Sigmoid colon (tissue), 6 donors: ENCODE measurements at regions not wholly inside any gene's neighbourhood (a gene's known extent, or its start where the extent isn't known, plus 50 kb on each side); places are given as distances from the start of the nearest gene placed in this dataset.

Experiments
- DNase-seq: peaks from one replicate; pipeline ENCODE4 v3.0.0-alpha.2; 2019
- H3K27ac ChIP-seq, 4 donors: fragments of 200-600 bp; sonication (generic); one replicate each; pipeline ENCODE4 v1.5.1; 2016 to 2019; ENCODE audit warnings: mild to moderate bottlenecking in 1 of 4
- H3K27me3 ChIP-seq, 3 donors: fragments of 200-600 bp; sonication (generic); one replicate each; pipeline ENCODE4 v1.5.1; 2019; ENCODE audit warnings: mild to moderate bottlenecking in 1 of 3
- H3K36me3 ChIP-seq, 4 donors: fragments of 200-600 bp; sonication (generic); one replicate each; pipeline ENCODE4 v1.5.1; 2016 to 2019
- H3K4me1 ChIP-seq, 4 donors: fragments of 200-600 bp; sonication (generic); one replicate each; pipeline ENCODE4 v1.5.1; 2017 to 2019
- H3K4me3 ChIP-seq, 4 donors: fragments of 200-600 bp; sonication (generic); one replicate each; pipeline ENCODE4 v1.5.1; 2017 to 2019; ENCODE audit warnings: mild to moderate bottlenecking in 2 of 4, moderate library complexity in 1 of 4
- H3K9me3 ChIP-seq, 4 donors: fragments of 200-600 bp in 3 of 4; sonication (generic) in 3 of 4; one replicate each; pipeline versions ENCODE4 v1.5.1 to v1.6.1; 2013 to 2019
- CTCF ChIP-seq, 4 experiments: fragments of 450-650 bp in 3 of 4; fragments of 200-600 bp in 1 of 4; IDR thresholded peaks; one replicate each; pipeline ENCODE4 v1.5.1; 2016 to 2019; ENCODE audit warnings: antibody characterized with exemption in 4 of 4, mild to moderate bottlenecking in 3 of 4, moderate library complexity in 2 of 4
- EP300 ChIP-seq, 4 donors: sonication (generic); formaldehyde crosslinking; IDR thresholded peaks; one replicate each; pipeline ENCODE4 v1.6.1; 2017; ENCODE audit warnings: antibody characterized with exemption in 4 of 4
- POLR2A ChIP-seq, 2 donors: fragments of 450-650 bp; IDR thresholded peaks; one replicate each; pipeline ENCODE4 v1.6.1; 2016; ENCODE audit warnings: antibody characterized with exemption in 2 of 2, mild to moderate bottlenecking in 2 of 2, moderate library complexity in 2 of 2
- POLR2AphosphoS5 ChIP-seq, 4 donors: sonication (generic); formaldehyde crosslinking; IDR thresholded peaks; one replicate each; pipeline ENCODE4 v1.6.1; 2017; ENCODE audit warnings: antibody characterized with exemption in 4 of 4
- WGBS, 2 donors: extraction: QIAGEN DNeasy Blood & Tissue Kit; methylation state at CpG; one replicate each; pipeline ENCODE4 v1.1.7; 2013; 5-methylcytosine and 5-hydroxymethylcytosine counted together
- intact Hi-C: fragments of 100-400 bp; cut with DNase I; formaldehyde crosslinking; loops from one replicate; pipeline ENCODE4 v1.15.1; 2023
- donor health status: healthy with polysubstance abuse.
- donor health status: healthy.

GRCh38 chr20:60478533-60478932 lies 520.3 kb downstream of the CDH26 start:
- WGBS, 2 donors: 73 to 83% methylated on average over 7 of the region's 7 CpGs
- Histone ChIP-seq H3K4me3 (no peak overlapping the region), H3K27me3 (no peaks in the 10 kb centered on the region), H3K9me3 (no peaks in the 10 kb centered on the region), H3K27ac (no peak overlapping the region), H3K4me1 (no peaks in the 10 kb centered on the region), H3K36me3 (no peaks in the 10 kb centered on the region)
- peak; percentile 35 for DNase-seq
- intact Hi-C loops: no loop called here
- TF ChIP-seq CTCF (IDR thresholded peaks at IDR 0.05) (no peak), POLR2A (IDR thresholded peaks at IDR 0.05) (no peak), EP300 (IDR thresholded peaks at IDR 0.05) (no peak), POLR2AphosphoS5 (IDR thresholded peaks at IDR 0.05) (no peak)

DNA sequence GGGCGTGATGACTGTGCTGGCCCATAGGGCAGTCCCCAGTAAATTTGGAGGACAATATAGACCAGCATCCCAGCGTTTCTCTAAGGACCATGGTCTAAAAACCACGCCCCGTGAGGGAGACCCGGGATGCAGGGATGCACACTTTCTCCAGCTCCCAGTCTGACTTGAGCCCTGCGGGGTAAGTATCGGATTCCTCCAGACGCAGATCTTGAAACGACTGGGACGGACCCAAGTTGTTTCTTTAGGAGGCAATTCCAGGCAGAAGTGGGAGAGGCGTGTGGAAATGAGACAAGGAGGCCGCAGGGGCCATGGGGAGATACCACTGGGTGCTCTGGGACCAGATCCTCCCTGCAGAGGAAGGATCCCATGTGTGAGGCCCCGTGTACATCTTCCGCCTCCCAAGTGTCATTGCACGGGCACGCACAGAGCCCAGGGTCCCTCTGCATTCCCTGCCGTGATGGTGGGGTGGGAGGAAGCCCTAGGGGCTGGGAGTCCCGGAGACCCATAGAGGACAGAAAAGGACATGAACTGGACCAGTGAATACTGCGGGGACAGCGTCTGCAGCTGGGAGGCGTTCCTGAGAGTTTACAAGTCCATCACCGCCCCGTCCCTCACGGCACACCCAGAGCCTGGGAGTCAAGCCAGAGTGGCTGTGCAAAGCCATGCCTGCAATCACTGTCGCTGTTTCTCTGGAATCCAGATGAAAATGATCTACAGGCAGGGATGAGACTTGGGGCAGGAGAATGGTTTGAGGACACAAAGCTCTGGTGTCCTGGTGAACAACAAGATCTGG lies 522.9 kb downstream of the CDH26 start:
- H3K36me3 ChIP-seq: no peaks in the 10 kb centered on the region
- no peaks in the 10 kb centered on the region for H3K4me1 ChIP-seq
- intact Hi-C loops: no loop called here
- WGBS, 2 donors: 71 to 79% methylated on average over 25 of the region's 25 CpGs
- TF ChIP-seq POLR2A (IDR thresholded peaks at IDR 0.05) (no peak), POLR2AphosphoS5 (IDR thresholded peaks at IDR 0.05) (no peak), CTCF (IDR thresholded peaks at IDR 0.05) (no peak), EP300 (IDR thresholded peaks at IDR 0.05) (no peak)
- H3K9me3 ChIP-seq: no peaks in the 10 kb centered on the region
- peaks cover 0 to 5% (median 0%) of the 10 kb centered on the region in 3 donors for H3K27me3 ChIP-seq
- H3K4me3 ChIP-seq: no peak overlapping the region
- H3K27ac ChIP-seq: no peak overlapping the region
- no peak for DNase-seq

- intact Hi-C loops: no loop called here
- Histone ChIP-seq H3K27ac (no peak overlapping the region), H3K4me1 (no peaks in the 10 kb centered on the region), H3K9me3 (no peaks in the 10 kb centered on the region), H3K4me3 (no peak overlapping the region), H3K27me3 (peaks cover 0 to 5% (median 0%) of the 10 kb centered on the region in 3 donors), H3K36me3 (no peaks in the 10 kb centered on the region)
- 58 to 61% methylated on average over 7 of the region's 7 CpGs for WGBS, 2 donors
- TF ChIP-seq POLR2A (IDR thresholded peaks at IDR 0.05): no peak
- no peak for TF ChIP-seq POLR2AphosphoS5 (IDR thresholded peaks at IDR 0.05)
- TF ChIP-seq EP300 (IDR thresholded peaks at IDR 0.05): no peak
- TF ChIP-seq CTCF (IDR thresholded peaks at IDR 0.05): no peak
- DNase-seq: no peak
These were observed 523.5 kb downstream of the CDH26 start for GRCh38 chr20:60481743-60482133.

- H3K27ac ChIP-seq: no peak overlapping the region
- intact Hi-C loops: no loop called here
- no peaks in the 10 kb centered on the region for H3K4me1 ChIP-seq
- no peak for DNase-seq
- H3K36me3 ChIP-seq: no peaks in the 10 kb centered on the region
- 71 to 76% methylated on average over 16 of the region's 16 CpGs for WGBS, 2 donors
- TF ChIP-seq CTCF (IDR thresholded peaks at IDR 0.05): no peak
- peaks cover 0 to 5% (median 0%) of the 10 kb centered on the region in 3 donors for H3K27me3 ChIP-seq
- no peaks in the 10 kb centered on the region for H3K9me3 ChIP-seq
- H3K4me3 ChIP-seq: no peak overlapping the region
These were observed 524.2 kb downstream of the CDH26 start for GRCh38 chr20:60482221-60483008.
